GM19328 (cell line): ENCODE measurements at regions not wholly inside any gene's neighbourhood (a gene's known extent, or its start where the extent isn't known, plus 50 kb on each side); places are given as distances from the start of the nearest gene placed in this dataset.

ENCODE experiments used
- ATAC-seq: cut with Tn5 transposase; IDR thresholded peaks from one replicate; pipeline ENCODE4 v1.9.1; 2021; ENCODE audit warnings: mild to moderate bottlenecking, moderate library complexity; ENCODE audit not compliant: unreplicated experiment

- ATAC-seq, result no peak
Measured at GRCh38 chr2:4356541-4356940, 653.2 kb downstream of the DCDC2C start.

GRCh38 chr2:4357121-4357520 is 653.7 kb downstream of the DCDC2C start:
- ATAC-seq, result no peak

GRCh38 chr2:4358837-4359236 is 655.5 kb downstream of the DCDC2C start:
- no peak for ATAC-seq

GRCh38 chr2:4368907-4369306 is 665.5 kb downstream of the DCDC2C start:
- ATAC-seq, result no peak

- ATAC-seq, result no peak
Measured at GRCh38 chr2:4369826-4370419, 666.5 kb downstream of the DCDC2C start.

GRCh38 chr2:4370422-4371090 is 667.2 kb downstream of the DCDC2C start:
- no peak for ATAC-seq

- ATAC-seq, result no peak
Measured at GRCh38 chr2:4381049-4381448, 677.7 kb downstream of the DCDC2C start.

GRCh38 chr2:4381773-4382172 is 678.4 kb downstream of the DCDC2C start:
- ATAC-seq, result no peak

GRCh38 chr2:4391013-4391412 is 687.6 kb downstream of the DCDC2C start:
- no peak for ATAC-seq

GRCh38 chr2:4404363-4404762 is 701.0 kb downstream of the DCDC2C start:
- ATAC-seq, result no peak

GRCh38 chr2:4408321-4408720 is 704.9 kb downstream of the DCDC2C start:
- no peak for ATAC-seq

GRCh38 chr2:4412637-4413187 is 709.3 kb downstream of the DCDC2C start:
- ATAC-seq, result no peak

GRCh38 chr2:4415171-4415570 is 711.8 kb downstream of the DCDC2C start:
- no peak for ATAC-seq

- ATAC-seq, result no peak
Measured at GRCh38 chr2:4415810-4416413, 712.5 kb downstream of the DCDC2C start.

- ATAC-seq, result no peak
Measured at GRCh38 chr2:4416431-4416830, 713.1 kb downstream of the DCDC2C start.

- no peak for ATAC-seq
Measured at GRCh38 chr2:4417771-4418170, 714.4 kb downstream of the DCDC2C start.

GRCh38 chr2:4420032-4420431 is 716.7 kb downstream of the DCDC2C start:
- ATAC-seq, result no peak

- ATAC-seq, result no peak
Measured at GRCh38 chr2:4424153-4424552, 720.8 kb downstream of the DCDC2C start.

GRCh38 chr2:4427083-4427482 is 723.7 kb downstream of the DCDC2C start:
- no peak for ATAC-seq

- ATAC-seq, result no peak
Measured at GRCh38 chr2:4445821-4446220, 742.4 kb downstream of the DCDC2C start.

GRCh38 chr2:4454907-4455306 is 751.5 kb downstream of the DCDC2C start:
- no peak for ATAC-seq

GRCh38 chr2:4455486-4456155 is 752.2 kb downstream of the DCDC2C start:
- no peak for ATAC-seq
